Lower leg skin (tissue), 4 donors: ENCODE measurements at regions not wholly inside any gene's neighbourhood (a gene's known extent, or its start where the extent isn't known, plus 50 kb on each side); places are given as distances from the start of the nearest gene placed in this dataset.

Experiments
- DNase-seq, 2 donors: peaks; one replicate each; pipeline ENCODE4 v3.0.0-alpha.2; 2019; ENCODE audit warnings: low spot score in 2 of 2
- H3K4me3 ChIP-seq: fragments of 200-600 bp; sonication (generic); 2 replicates; pipeline ENCODE4 v1.5.1; 2017; ENCODE audit warnings: mild to moderate bottlenecking, low read depth; ENCODE audit not compliant: poor library complexity, severe bottlenecking
- POLR2A ChIP-seq, 2 donors: fragments of 450-650 bp; IDR thresholded peaks; one replicate each; pipeline ENCODE4 v1.6.1; 2016 to 2017; ENCODE audit warnings: antibody characterized with exemption in 2 of 2, mild to moderate bottlenecking in 1 of 2, moderate library complexity in 1 of 2
- whole genome bisulfite sequencing, 2 donors: methylation state at CpG; one replicate each; pipeline ENCODE4 v1.1.5; 2018; 5-methylcytosine and 5-hydroxymethylcytosine counted together
- intact Hi-C: fragments of 100-400 bp; cut with DNase I; formaldehyde crosslinking; loops from one replicate; pipeline ENCODE4 v1.15.0; 2023; ENCODE audit warnings: low total_unique reads
- TF ChIP-seq, protein P1 (sequence below), 3 donors: fragments of 450-650 bp; IDR thresholded peaks; one replicate each; pipeline ENCODE4 v1.5.1; 2016; ENCODE audit warnings: antibody characterized with exemption in 3 of 3, mild to moderate bottlenecking in 3 of 3, moderate library complexity in 2 of 3

- intact Hi-C loops = no loop called here
- TF ChIP-seq POLR2A (IDR thresholded peaks at IDR 0.05) = no peak
- TF ChIP-seq, protein P1, sequence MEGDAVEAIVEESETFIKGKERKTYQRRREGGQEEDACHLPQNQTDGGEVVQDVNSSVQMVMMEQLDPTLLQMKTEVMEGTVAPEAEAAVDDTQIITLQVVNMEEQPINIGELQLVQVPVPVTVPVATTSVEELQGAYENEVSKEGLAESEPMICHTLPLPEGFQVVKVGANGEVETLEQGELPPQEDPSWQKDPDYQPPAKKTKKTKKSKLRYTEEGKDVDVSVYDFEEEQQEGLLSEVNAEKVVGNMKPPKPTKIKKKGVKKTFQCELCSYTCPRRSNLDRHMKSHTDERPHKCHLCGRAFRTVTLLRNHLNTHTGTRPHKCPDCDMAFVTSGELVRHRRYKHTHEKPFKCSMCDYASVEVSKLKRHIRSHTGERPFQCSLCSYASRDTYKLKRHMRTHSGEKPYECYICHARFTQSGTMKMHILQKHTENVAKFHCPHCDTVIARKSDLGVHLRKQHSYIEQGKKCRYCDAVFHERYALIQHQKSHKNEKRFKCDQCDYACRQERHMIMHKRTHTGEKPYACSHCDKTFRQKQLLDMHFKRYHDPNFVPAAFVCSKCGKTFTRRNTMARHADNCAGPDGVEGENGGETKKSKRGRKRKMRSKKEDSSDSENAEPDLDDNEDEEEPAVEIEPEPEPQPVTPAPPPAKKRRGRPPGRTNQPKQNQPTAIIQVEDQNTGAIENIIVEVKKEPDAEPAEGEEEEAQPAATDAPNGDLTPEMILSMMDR (IDR thresholded peaks at IDR 0.05) = no peak
- 78% methylated on average over 3 of the region's 3 CpGs for WGBS, 2 donors
These were observed 582.3 kb upstream of the CHORDC1 start for GRCh38 chr11:90805172-90805571.

DNA sequence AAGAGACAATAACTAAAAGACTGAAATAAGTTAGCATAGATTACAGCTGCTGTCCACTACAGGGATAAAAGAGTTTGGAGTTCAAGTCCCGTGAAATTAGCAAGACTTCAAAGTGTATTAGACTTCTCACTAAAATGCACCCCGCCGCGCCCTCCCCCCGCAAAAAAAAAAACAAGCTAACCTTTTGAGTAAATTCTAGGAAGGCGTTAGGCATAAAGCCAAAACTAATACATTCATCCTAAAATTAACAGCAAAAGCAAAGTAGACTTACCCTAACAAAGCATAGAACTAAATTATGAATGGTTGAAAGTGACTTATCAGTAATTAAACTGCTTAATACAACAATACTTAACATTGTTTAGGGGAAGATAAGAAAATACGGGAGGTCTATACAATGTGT, 581.0 kb upstream of the CHORDC1 start:
- intact Hi-C loops = no loop called here
- no peak for DNase-seq
- WGBS, 2 donors = 39 to 50% methylated on average over 7 of the region's 7 CpGs
- H3K4me3 ChIP-seq = no peak overlapping the region
- TF ChIP-seq, protein P1 (IDR thresholded peaks at IDR 0.05) = no peak
- TF ChIP-seq POLR2A (IDR thresholded peaks at IDR 0.05) = no peak

More at GRCh38 chr11:90805172-90805571, 582.3 kb upstream of the CHORDC1 start:
- H3K4me3 ChIP-seq = no peak overlapping the region
- no peak for DNase-seq

DNA sequence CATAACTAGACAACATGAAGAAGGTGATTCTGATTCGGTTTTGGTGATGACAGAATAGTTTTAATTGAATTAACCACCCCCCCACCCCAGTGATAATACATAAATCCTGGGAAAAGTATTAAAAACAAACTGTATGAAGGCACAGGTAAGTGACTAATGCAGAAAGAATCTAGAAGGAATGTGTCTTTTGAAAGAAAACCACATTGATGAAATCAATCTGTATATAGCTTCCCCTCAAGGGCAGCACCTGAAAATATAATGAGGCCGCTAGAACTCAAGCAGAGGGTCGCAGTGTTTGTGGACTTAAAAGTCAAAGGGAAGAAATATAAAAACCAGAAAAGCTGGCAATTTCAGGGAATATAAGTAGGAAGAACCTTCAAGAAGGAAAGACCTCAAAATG, 580.5 kb upstream of the CHORDC1 start:
- no peak for TF ChIP-seq POLR2A (IDR thresholded peaks at IDR 0.05)
- TF ChIP-seq, protein P1 (IDR thresholded peaks at IDR 0.05) = no peak
- DNase-seq = no peak
- H3K4me3 ChIP-seq = no peak overlapping the region
- intact Hi-C loops = no loop called here
- 31 to 33% methylated on average over 3 of the region's 3 CpGs for WGBS, 2 donors

DNA sequence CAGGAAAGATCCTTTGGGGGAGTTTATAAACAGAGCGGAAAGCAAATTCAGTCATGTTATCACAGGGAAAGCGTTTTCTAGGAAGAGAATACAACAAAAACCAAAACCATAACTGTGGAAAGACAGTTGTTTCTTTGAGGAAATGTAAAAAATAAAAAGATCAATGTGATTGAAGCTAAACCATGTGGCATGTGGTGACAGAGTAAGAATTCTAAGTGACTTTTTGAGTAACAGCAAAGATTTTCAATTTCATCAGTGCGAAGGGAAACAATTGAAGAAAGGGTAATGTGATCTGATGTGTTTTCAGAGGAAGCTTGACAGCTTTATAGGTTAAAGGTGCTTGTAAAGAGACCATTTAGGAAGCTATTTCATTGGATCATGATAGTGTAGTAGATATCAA, 575.9 kb upstream of the CHORDC1 start:
- DNase-seq = no peak
- TF ChIP-seq, protein P1 (IDR thresholded peaks at IDR 0.05) = no peak
- TF ChIP-seq POLR2A (IDR thresholded peaks at IDR 0.05) = no peak
- intact Hi-C loops = no loop called here
- H3K4me3 ChIP-seq = no peak overlapping the region
- 80 to 82% methylated on average over 3 of the region's 3 CpGs for WGBS, 2 donors

- no peak for DNase-seq
These were observed 572.9 kb upstream of the CHORDC1 start for GRCh38 chr11:90795746-90796145.

DNA sequence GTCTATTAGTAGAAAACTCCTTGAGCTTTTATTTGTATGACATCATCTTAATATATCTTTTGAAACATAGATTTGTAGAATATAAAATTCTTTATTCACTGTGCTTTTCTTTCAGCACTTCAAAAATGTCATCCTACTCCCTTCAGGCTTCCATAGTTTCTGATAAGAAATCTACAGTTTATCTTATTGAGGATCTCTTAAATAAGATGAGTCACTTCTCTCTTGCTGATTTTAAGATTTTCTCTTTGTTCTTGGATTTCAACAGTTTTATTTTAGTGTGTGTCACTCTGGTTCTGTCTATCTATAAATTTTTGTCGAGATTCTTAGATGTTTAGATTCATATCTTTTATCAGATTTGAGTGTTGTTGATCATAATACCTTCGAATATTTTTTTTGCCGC, 566.1 kb upstream of the CHORDC1 start:
- DNase-seq = no peak
- intact Hi-C loops = no loop called here
- H3K4me3 ChIP-seq = no peak overlapping the region
- WGBS, 2 donors = 60 to 64% methylated on average over 3 of the region's 3 CpGs
- TF ChIP-seq POLR2A (IDR thresholded peaks at IDR 0.05) = no peak
- TF ChIP-seq, protein P1 (IDR thresholded peaks at IDR 0.05) = no peak

More at GRCh38 chr11:90795746-90796145, 572.9 kb upstream of the CHORDC1 start:
- TF ChIP-seq, protein P1 (IDR thresholded peaks at IDR 0.05) = no peak
- TF ChIP-seq POLR2A (IDR thresholded peaks at IDR 0.05) = no peak
- intact Hi-C loops = no loop called here
- no peak overlapping the region for H3K4me3 ChIP-seq
- 79 to 83% methylated on average over 4 of the region's 4 CpGs for WGBS, 2 donors
